Keratinocyte (primary cell): ENCODE measurements at regions not wholly inside any gene's neighbourhood (a gene's known extent, or its start where the extent isn't known, plus 50 kb on each side); places are given as distances from the start of the nearest gene placed in this dataset.

ENCODE experiments used
- DNase-seq: peaks from one replicate; pipeline ENCODE4 v3.0.0-alpha.2; 2011; ENCODE audit warnings: low read depth, missing footprints, low spot score
- FAIRE-seq: peaks from 2 replicates; lab custom pipeline; 2011; peaks lifted over from hg19 to GRCh38; lab: Jason Lieb, UNC
- H2AFZ ChIP-seq: 2 replicates; pipeline ENCODE4 v1.6.0; 2012; ENCODE audit warnings: low read length, control low read depth, inconsistent platforms; ENCODE audit not compliant: control insufficient read depth
- H3K27ac ChIP-seq: 2 replicates; pipeline ENCODE4 v1.5.1; 2011; ENCODE audit warnings: low read length; ENCODE audit not compliant: control insufficient read depth, insufficient read depth
- H3K27me3 ChIP-seq: 3 replicates; pipeline ENCODE4 v1.6.0; 2011; ENCODE audit warnings: low read length; ENCODE audit not compliant: control insufficient read depth, insufficient read depth; ENCODE audit errors: extremely low read depth
- H3K36me3 ChIP-seq, 2 experiments: 2 replicates in 1 of 2; 3 replicates in 1 of 2; pipeline ENCODE4 v1.5.1; 2011; ENCODE audit warnings: low read length in 2 of 2, mild to moderate bottlenecking in 1 of 2; ENCODE audit not compliant: control insufficient read depth in 2 of 2, insufficient read depth in 2 of 2; ENCODE audit errors: extremely low read depth in 1 of 2
- H3K4me1 ChIP-seq: 3 replicates; pipeline ENCODE4 v1.5.1; 2011; ENCODE audit warnings: low read length; ENCODE audit not compliant: control insufficient read depth, insufficient read depth; ENCODE audit errors: extremely low read depth
- H3K4me2 ChIP-seq: 3 replicates; pipeline ENCODE4 v1.6.0; 2011; ENCODE audit warnings: low read depth, low read length; ENCODE audit not compliant: control insufficient read depth, insufficient read depth; ENCODE audit errors: extremely low read depth
- H3K4me3 ChIP-seq, 3 experiments: fragments of 200-600 bp in 1 of 3; sonication (generic) in 1 of 3; 2 replicates in 2 of 3; 3 replicates in 1 of 3; pipeline ENCODE4 v1.5.1; 2011 to 2016; ENCODE audit warnings: low read length in 3 of 3, mild to moderate bottlenecking in 3 of 3, control low read depth in 2 of 3, inconsistent platforms in 1 of 3, low read depth in 1 of 3, mixed read lengths in 1 of 3, mixed run types in 1 of 3, moderate library complexity in 1 of 3; ENCODE audit not compliant: control insufficient read depth in 2 of 3, insufficient read depth in 2 of 3; ENCODE audit errors: extremely low read depth in 1 of 3
- H3K79me2 ChIP-seq: 2 replicates; pipeline ENCODE4 v1.6.0; 2012; ENCODE audit warnings: low read length; ENCODE audit not compliant: control insufficient read depth, insufficient read depth
- H3K9ac ChIP-seq: 3 replicates; pipeline ENCODE4 v1.6.0; 2011; ENCODE audit warnings: low read length; ENCODE audit not compliant: control insufficient read depth, insufficient read depth; ENCODE audit errors: extremely low read depth
- H3K9me1 ChIP-seq: 3 replicates; pipeline ENCODE4 v1.6.0; 2011; ENCODE audit warnings: low read length; ENCODE audit not compliant: control insufficient read depth, insufficient read depth; ENCODE audit errors: extremely low read depth
- H3K9me3 ChIP-seq: 2 replicates; pipeline ENCODE4 v1.5.1; 2012; ENCODE audit warnings: low read depth, low read length; ENCODE audit not compliant: control insufficient read depth
- H4K20me1 ChIP-seq: 3 replicates; pipeline ENCODE4 v1.6.0; 2011; ENCODE audit warnings: low read length; ENCODE audit not compliant: control insufficient read depth, insufficient read depth; ENCODE audit errors: extremely low read depth
- CTCF ChIP-seq, 3 experiments: IDR thresholded peaks in 1 of 3; conservative IDR thresholded peaks in 1 of 3; optimal IDR thresholded peaks in 1 of 3; 2 replicates in 2 of 3; 3 replicates in 1 of 3; pipeline versions ENCODE3 to v1.5.1; 2011; ENCODE audit warnings: low read length in 3 of 3, mild to moderate bottlenecking in 3 of 3, moderate library complexity in 2 of 3, control low read depth in 1 of 3, inconsistent platforms in 1 of 3; ENCODE audit not compliant: insufficient read depth in 2 of 3; ENCODE audit errors: extremely low read depth in 1 of 3
- EZH2 ChIP-seq: IDR thresholded peaks from one replicate; pipeline ENCODE4 v1.6.1; 2012; ENCODE audit warnings: inconsistent platforms, mild to moderate bottlenecking, low read length, moderate library complexity
- dilution Hi-C: fragments of 300-500 bp; cut with MboI; formaldehyde crosslinking; loops from one replicate; pipeline ENCODE4 v1.7.0; 2020; ENCODE audit warnings: low sequenced_read_pairs; ENCODE audit not compliant: extremely low pct_ligation_motif_present

GRCh38 chr21:43345746-43346409 lies 81.1 kb downstream of the SIK1 start:
- Histone ChIP-seq H3K79me2 (no peaks in the 10 kb centered on the region), H3K9me3 (no peaks in the 10 kb centered on the region), H3K27me3 (no peaks in the 10 kb centered on the region), H3K4me1 (peaks cover 44% of the 10 kb centered on the region), H3K27ac (no peak overlapping the region), H3K9me1 (no peaks in the 10 kb centered on the region), H3K36me3 (no peaks in the 10 kb centered on the region), H3K4me3 (no peak overlapping the region), H3K4me2 (no peak overlapping the region), H3K9ac (no peak overlapping the region), H2AFZ (no peak overlapping the region), H4K20me1 (no peaks in the 10 kb centered on the region)
- dilution Hi-C loops: no loop called here
- TF ChIP-seq CTCF (optimal IDR thresholded peaks at IDR 0.05 in 1 of 3, IDR thresholded peaks at IDR 0.05 in 1 of 3, conservative IDR thresholded peaks at IDR 0.05 in 1 of 3; ENCODE audit: extremely low read depth in 1 of 3, insufficient read depth in 2 of 3, low read length in 3 of 3): no peak
- TF ChIP-seq EZH2: no peak
- FAIRE-seq (peak; percentile 69), DNase-seq (no peak)

DNA sequence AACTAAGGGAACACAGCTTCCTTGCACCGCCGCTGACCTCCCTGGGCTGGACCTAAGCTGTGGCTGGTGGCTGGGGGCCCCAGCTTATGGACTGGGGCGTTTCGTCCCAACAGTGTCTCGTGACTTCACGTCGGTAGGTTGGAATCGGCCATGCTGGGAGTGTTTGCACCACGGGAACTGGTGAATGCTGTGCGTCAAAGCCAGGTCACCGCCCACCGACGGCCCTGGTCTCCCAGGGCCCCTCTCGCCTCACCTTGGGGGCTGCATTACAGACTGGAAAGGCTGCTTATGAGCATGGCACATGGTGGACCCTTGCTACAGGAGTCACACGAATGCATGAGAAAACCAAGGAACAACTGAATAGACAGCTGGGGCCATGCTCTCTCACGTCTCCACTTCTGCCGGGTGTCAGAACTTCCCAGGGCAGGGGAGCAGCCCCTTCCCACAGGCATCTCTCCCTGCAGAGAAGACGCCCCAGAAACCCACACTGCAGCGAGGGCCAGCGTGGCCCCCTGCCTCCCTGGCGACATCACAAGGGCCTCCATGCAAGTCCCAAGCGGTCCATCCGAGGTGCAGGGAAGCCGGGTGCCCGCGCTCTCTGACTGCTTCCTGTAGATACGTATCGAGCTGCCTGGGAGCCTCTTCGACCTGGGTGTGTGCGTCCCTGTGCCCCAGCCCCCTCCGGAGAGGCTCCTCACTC lies 81.7 kb downstream of the SIK1 start:
- peaks cover 51% of the 10 kb centered on the region for H3K4me1 ChIP-seq
- H4K20me1 ChIP-seq: no peaks in the 10 kb centered on the region
- H3K9me3 ChIP-seq: no peaks in the 10 kb centered on the region
- no peak overlapping the region for H3K9ac ChIP-seq
- TF ChIP-seq CTCF (optimal IDR thresholded peaks at IDR 0.05 in 1 of 3, IDR thresholded peaks at IDR 0.05 in 1 of 3, conservative IDR thresholded peaks at IDR 0.05 in 1 of 3; ENCODE audit: extremely low read depth in 1 of 3, insufficient read depth in 2 of 3, low read length in 3 of 3): no peak
- TF ChIP-seq EZH2: no peak
- H3K4me2 ChIP-seq: no peak overlapping the region
- no peaks in the 10 kb centered on the region for H3K27me3 ChIP-seq
- H3K36me3 ChIP-seq: no peaks in the 10 kb centered on the region
- dilution Hi-C loops: no loop called here
- no peak overlapping the region for H3K4me3 ChIP-seq
- H3K9me1 ChIP-seq: no peaks in the 10 kb centered on the region
- FAIRE-seq: no peak
- H3K79me2 ChIP-seq: no peaks in the 10 kb centered on the region
- H3K27ac ChIP-seq: no peak overlapping the region
- DNase-seq: no peak
- peak overlapping the region; percentile 75 for H2AFZ ChIP-seq
